Endothelial cell of umbilical vein (primary cell): ENCODE measurements at regions not wholly inside any gene's neighbourhood (a gene's known extent, or its start where the extent isn't known, plus 50 kb on each side); places are given as distances from the start of the nearest gene placed in this dataset.
"Not testable (repeated sequence)": the region's sequence is repeated elsewhere in the genome, so short reads cannot be mapped to it uniquely, and the experiment has no call there.

Experiments
- CTCF ChIP-seq, 2 donors: IDR thresholded peaks; 1 replicate in 1 of 2; 2 replicates in 1 of 2; pipeline ENCODE4 v1.5.1; 2011; ENCODE audit warnings: low read length in 2 of 2, mild to moderate bottlenecking in 2 of 2, moderate library complexity in 2 of 2, control low read depth in 1 of 2, inconsistent platforms in 1 of 2, low read depth in 1 of 2; ENCODE audit not compliant: insufficient read depth in 1 of 2; ENCODE audit errors: extremely low read depth in 1 of 2
- EZH2 ChIP-seq: IDR thresholded peaks from 2 replicates; pipeline ENCODE4 v1.6.1; 2012; ENCODE audit warnings: borderline replicate concordance, low read depth, mild to moderate bottlenecking, moderate library complexity, low read length, inconsistent platforms; ENCODE audit not compliant: severe bottlenecking
- POLR2AphosphoS5 ChIP-seq: IDR thresholded peaks from 2 replicates; pipeline ENCODE4 v1.6.1; 2012; ENCODE audit warnings: low read depth, mild to moderate bottlenecking, control low read depth, low read length, moderate library complexity; ENCODE audit not compliant: insufficient read depth

GRCh38 chr1:120949724-120950123 lies 60.2 kb downstream of the PPIAL4A start:
- TF ChIP-seq CTCF (IDR thresholded peaks at IDR 0.05; ENCODE audit: extremely low read depth in 1 of 2, insufficient read depth in 1 of 2, low read depth in 1 of 2, low read length in 2 of 2); POLR2AphosphoS5; EZH2: not testable (repeated sequence)
